ENCODE measurements at regions not wholly inside any gene's neighbourhood (a gene's known extent, or its start where the extent isn't known, plus 50 kb on each side); places are given as distances from the start of the nearest gene placed in this dataset.

GRCh38 chr6:40743690-40744446, 156.7 kb upstream of the LRFN2 start:
- WGBS: 87% methylated on average over 17 of the region's 17 CpGs

GRCh38 chr6:40743226-40743625, 156.1 kb upstream of the LRFN2 start:
- H3K9ac ChIP-seq (ENCODE audit: low read depth, low read length): no peak overlapping the region
- no peaks in the 10 kb centered on the region for H3K36me3 ChIP-seq (ENCODE audit: insufficient read depth, low read length)
- WGBS: 68% methylated on average over 4 of the region's 4 CpGs
- no peaks in the 10 kb centered on the region for H3K27me3 ChIP-seq (ENCODE audit: insufficient read depth, low read length)
- no peak overlapping the region for H3K27ac ChIP-seq (ENCODE audit: low read depth, low read length)
- no peaks in the 10 kb centered on the region for H3K9me3 ChIP-seq (ENCODE audit: insufficient read depth, low read depth, low read length)
- no peak overlapping the region for H3K4me3 ChIP-seq (ENCODE audit: low read length)
- H3K4me1 ChIP-seq (ENCODE audit: insufficient read depth, low read length): no peaks in the 10 kb centered on the region; the same call in 1 of the 2 replicates

More at GRCh38 chr6:40743690-40744446, 156.7 kb upstream of the LRFN2 start:
- no peaks in the 10 kb centered on the region for H3K27me3 ChIP-seq (ENCODE audit: insufficient read depth, low read length)
- no peaks in the 10 kb centered on the region; the same call in 1 of the 2 replicates for H3K4me1 ChIP-seq (ENCODE audit: insufficient read depth, low read length)
- H3K9ac ChIP-seq (ENCODE audit: low read depth, low read length): no peak overlapping the region
- H3K4me3 ChIP-seq (ENCODE audit: low read length): no peak overlapping the region
- no peak overlapping the region for H3K27ac ChIP-seq (ENCODE audit: low read depth, low read length)
- H3K9me3 ChIP-seq (ENCODE audit: insufficient read depth, low read depth, low read length): no peaks in the 10 kb centered on the region
- H3K36me3 ChIP-seq (ENCODE audit: insufficient read depth, low read length): no peaks in the 10 kb centered on the region

- Histone ChIP-seq H3K36me3 (ENCODE audit: insufficient read depth, low read length) (no peaks in the 10 kb centered on the region), H3K4me3 (ENCODE audit: low read length) (no peak overlapping the region), H3K27ac (ENCODE audit: low read depth, low read length) (no peak overlapping the region), H3K9me3 (ENCODE audit: insufficient read depth, low read depth, low read length) (no peaks in the 10 kb centered on the region), H3K9ac (ENCODE audit: low read depth, low read length) (no peak overlapping the region), H3K27me3 (ENCODE audit: insufficient read depth, low read length) (no peaks in the 10 kb centered on the region), H3K4me1 (ENCODE audit: insufficient read depth, low read length) (no peaks in the 10 kb centered on the region; the same call in 1 of the 2 replicates)
- 86% methylated on average over 2 of the region's 3 CpGs for WGBS
Observed at GRCh38 chr6:40740518-40740917, 153.4 kb upstream of the LRFN2 start.

DNA sequence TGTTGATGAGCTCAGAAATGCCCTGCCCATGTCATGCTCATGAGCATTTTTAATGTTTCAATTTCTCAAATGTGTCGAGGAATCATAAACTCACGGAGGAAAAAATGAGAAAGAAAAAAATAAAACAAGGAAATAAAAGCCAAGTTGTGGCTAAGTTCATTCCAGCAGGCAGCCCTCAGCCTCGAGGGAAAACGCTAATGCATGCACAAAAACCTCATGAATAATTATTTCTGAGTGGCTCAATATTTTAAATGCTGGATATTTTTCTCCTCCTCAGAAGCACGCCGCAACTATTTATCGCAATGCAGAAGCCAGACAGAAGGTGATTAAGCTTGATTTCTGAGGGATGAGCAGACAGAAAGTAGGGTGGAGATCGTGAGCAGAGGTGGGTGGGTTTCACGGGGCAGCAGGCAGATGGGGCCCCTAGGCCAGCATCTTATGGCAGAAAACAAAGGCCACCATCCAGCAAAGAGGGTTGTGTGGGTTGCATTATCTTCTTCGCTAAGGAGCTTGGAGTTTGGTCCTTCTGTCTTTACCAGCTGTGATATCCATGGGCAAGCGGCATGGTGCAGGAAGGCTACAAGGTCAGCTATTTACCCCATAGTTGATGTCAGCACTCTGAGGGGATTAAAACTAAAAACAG, 151.5 kb upstream of the LRFN2 start:
- peaks cover 3% of the 10 kb centered on the region; the same call in 1 of the 2 replicates for H3K4me1 ChIP-seq (ENCODE audit: insufficient read depth, low read length)
- 95% methylated on average over 11 of the region's 11 CpGs for WGBS
- H3K36me3 ChIP-seq (ENCODE audit: insufficient read depth, low read length): no peaks in the 10 kb centered on the region
- H3K9me3 ChIP-seq (ENCODE audit: insufficient read depth, low read depth, low read length): no peaks in the 10 kb centered on the region
- no peak overlapping the region for H3K27ac ChIP-seq (ENCODE audit: low read depth, low read length)
- no peak overlapping the region for H3K4me3 ChIP-seq (ENCODE audit: low read length)
- H3K27me3 ChIP-seq (ENCODE audit: insufficient read depth, low read length): no peaks in the 10 kb centered on the region
- no peak overlapping the region for H3K9ac ChIP-seq (ENCODE audit: low read depth, low read length)

DNA sequence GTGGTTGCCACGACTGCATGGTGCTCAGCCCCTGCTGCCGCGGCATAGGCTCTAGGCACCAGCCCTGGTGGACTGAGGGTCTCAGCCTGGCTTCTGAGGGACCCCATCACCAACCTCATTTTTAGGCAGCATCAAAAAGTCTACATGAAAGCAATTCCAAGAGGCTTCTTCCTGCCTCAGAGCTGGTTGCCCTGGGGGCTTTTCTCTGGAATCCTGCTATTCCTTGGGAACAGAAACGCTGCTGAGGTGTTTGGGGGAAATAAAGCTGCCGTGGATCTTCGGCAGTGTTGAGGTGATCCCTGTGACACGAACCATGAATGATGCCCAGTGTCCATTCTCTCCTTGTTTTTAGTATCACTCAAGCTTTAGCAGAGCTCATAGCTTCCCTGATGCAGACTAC, 148.4 kb upstream of the LRFN2 start:
- H3K9ac ChIP-seq (ENCODE audit: low read depth, low read length): no peak overlapping the region
- 75% methylated on average over 7 of the region's 7 CpGs for WGBS
- H3K36me3 ChIP-seq (ENCODE audit: insufficient read depth, low read length): no peaks in the 10 kb centered on the region
- peaks cover 7% of the 10 kb centered on the region for H3K4me1 ChIP-seq (ENCODE audit: insufficient read depth, low read length)
- H3K27me3 ChIP-seq (ENCODE audit: insufficient read depth, low read length): no peaks in the 10 kb centered on the region
- H3K27ac ChIP-seq (ENCODE audit: low read depth, low read length): no peak overlapping the region
- no peak overlapping the region for H3K4me3 ChIP-seq (ENCODE audit: low read length)
- H3K9me3 ChIP-seq (ENCODE audit: insufficient read depth, low read depth, low read length): no peaks in the 10 kb centered on the region

DNA sequence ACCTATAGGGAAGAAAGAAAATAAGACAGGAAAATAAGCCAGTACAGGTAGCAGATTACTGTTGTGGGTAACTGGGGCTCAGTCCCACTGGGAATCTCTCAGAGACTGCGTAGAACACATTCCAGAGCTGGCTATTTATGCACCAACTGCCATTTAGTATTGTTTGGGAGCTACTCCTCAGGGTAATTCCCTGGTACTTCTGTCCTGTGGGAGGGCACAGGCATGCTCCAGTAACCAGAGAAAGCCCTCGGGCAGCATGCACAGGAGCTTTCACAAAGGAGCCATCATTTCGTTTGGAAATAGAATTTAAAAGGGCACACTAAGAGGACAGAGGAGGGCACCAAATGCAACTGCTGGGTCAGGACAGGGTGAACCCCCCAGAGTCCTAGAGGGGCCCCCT, 148.0 kb upstream of the LRFN2 start:
- H3K9ac ChIP-seq (ENCODE audit: low read depth, low read length): no peak overlapping the region
- peaks cover 11% of the 10 kb centered on the region for H3K4me1 ChIP-seq (ENCODE audit: insufficient read depth, low read length)
- H3K27me3 ChIP-seq (ENCODE audit: insufficient read depth, low read length): no peaks in the 10 kb centered on the region
- H3K9me3 ChIP-seq (ENCODE audit: insufficient read depth, low read depth, low read length): no peaks in the 10 kb centered on the region
- no peaks in the 10 kb centered on the region for H3K36me3 ChIP-seq (ENCODE audit: insufficient read depth, low read length)
- 58% methylated on average over 3 of the region's 3 CpGs for WGBS
- H3K4me3 ChIP-seq (ENCODE audit: low read length): no peak overlapping the region
- no peak overlapping the region for H3K27ac ChIP-seq (ENCODE audit: low read depth, low read length)

GRCh38 chr6:40734607-40735006, 147.4 kb upstream of the LRFN2 start:
- Histone ChIP-seq H3K27ac (ENCODE audit: low read depth, low read length) (no peak overlapping the region), H3K9me3 (ENCODE audit: insufficient read depth, low read depth, low read length) (no peaks in the 10 kb centered on the region), H3K36me3 (ENCODE audit: insufficient read depth, low read length) (no peaks in the 10 kb centered on the region), H3K9ac (ENCODE audit: low read depth, low read length) (no peak overlapping the region), H3K4me1 (ENCODE audit: insufficient read depth, low read length) (peaks cover 12% of the 10 kb centered on the region), H3K27me3 (ENCODE audit: insufficient read depth, low read length) (no peaks in the 10 kb centered on the region), H3K4me3 (ENCODE audit: low read length) (no peak overlapping the region)
- 90% methylated on average over 4 of the region's 4 CpGs for WGBS

- Histone ChIP-seq H3K4me1 (ENCODE audit: insufficient read depth, low read length) (peaks cover 12% of the 10 kb centered on the region), H3K27ac (ENCODE audit: low read depth, low read length) (no peak overlapping the region), H3K36me3 (ENCODE audit: insufficient read depth, low read length) (no peaks in the 10 kb centered on the region), H3K9me3 (ENCODE audit: insufficient read depth, low read depth, low read length) (no peaks in the 10 kb centered on the region), H3K9ac (ENCODE audit: low read depth, low read length) (no peak overlapping the region), H3K27me3 (ENCODE audit: insufficient read depth, low read length) (no peaks in the 10 kb centered on the region), H3K4me3 (ENCODE audit: low read length) (no peak overlapping the region)
- WGBS: 85% methylated on average over 4 of the region's 4 CpGs
Observed at GRCh38 chr6:40733770-40734396, 146.7 kb upstream of the LRFN2 start.

DNA sequence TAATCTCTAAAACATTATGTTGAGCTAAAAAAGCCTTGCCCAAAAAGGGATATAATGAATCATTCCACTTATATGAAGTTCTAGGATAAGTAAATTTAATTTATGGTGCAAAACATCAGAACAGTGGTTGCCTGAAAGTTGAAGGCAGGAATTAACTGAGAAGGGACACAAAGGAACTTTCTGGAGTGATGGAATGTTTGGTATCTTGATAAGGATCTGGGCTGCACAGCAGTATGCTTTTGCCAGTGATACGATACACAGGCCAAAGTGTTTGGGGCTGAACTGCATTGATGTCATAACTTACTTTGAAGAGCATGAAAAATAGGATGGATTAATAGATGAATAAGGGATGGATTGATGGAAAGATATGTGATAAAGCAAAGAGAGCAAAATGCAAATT, 146.1 kb upstream of the LRFN2 start:
- Histone ChIP-seq H3K27ac (ENCODE audit: low read depth, low read length) (no peak overlapping the region), H3K9ac (ENCODE audit: low read depth, low read length) (no peak overlapping the region), H3K4me3 (ENCODE audit: low read length) (no peak overlapping the region), H3K36me3 (ENCODE audit: insufficient read depth, low read length) (no peaks in the 10 kb centered on the region), H3K4me1 (ENCODE audit: insufficient read depth, low read length) (peaks cover 12% of the 10 kb centered on the region), H3K9me3 (ENCODE audit: insufficient read depth, low read depth, low read length) (no peaks in the 10 kb centered on the region), H3K27me3 (ENCODE audit: insufficient read depth, low read length) (no peaks in the 10 kb centered on the region)
- 86% methylated on average over 1 of the region's 1 CpG for WGBS

DNA sequence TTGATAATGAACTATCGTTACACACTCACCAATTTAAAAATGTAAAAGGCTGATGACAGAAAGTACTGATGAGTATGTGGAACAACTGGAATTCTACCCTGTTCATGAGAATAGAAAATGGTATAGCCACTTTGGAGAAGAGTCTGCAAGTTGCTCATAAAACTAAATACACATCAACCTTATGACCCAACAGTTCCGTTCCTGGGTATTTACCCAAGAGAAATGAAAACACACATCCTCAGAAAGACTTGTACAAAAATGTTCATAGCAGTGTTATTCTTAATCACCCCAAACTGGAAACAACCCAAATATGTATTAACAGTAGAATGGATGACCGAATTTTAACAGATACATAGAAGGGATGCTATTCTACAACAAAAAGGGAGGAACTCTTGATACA, 145.7 kb upstream of the LRFN2 start:
- no peaks in the 10 kb centered on the region for H3K36me3 ChIP-seq (ENCODE audit: insufficient read depth, low read length)
- H3K9ac ChIP-seq (ENCODE audit: low read depth, low read length): no peak overlapping the region
- 94% methylated on average over 2 of the region's 3 CpGs for WGBS
- H3K27me3 ChIP-seq (ENCODE audit: insufficient read depth, low read length): no peaks in the 10 kb centered on the region
- H3K9me3 ChIP-seq (ENCODE audit: insufficient read depth, low read depth, low read length): no peaks in the 10 kb centered on the region
- peaks cover 12% of the 10 kb centered on the region for H3K4me1 ChIP-seq (ENCODE audit: insufficient read depth, low read length)
- H3K4me3 ChIP-seq (ENCODE audit: low read length): no peak overlapping the region
- H3K27ac ChIP-seq (ENCODE audit: low read depth, low read length): no peak overlapping the region

GRCh38 chr6:40728643-40729042, 141.5 kb upstream of the LRFN2 start:
- H3K36me3 ChIP-seq (ENCODE audit: insufficient read depth, low read length): no peaks in the 10 kb centered on the region
- H3K27me3 ChIP-seq (ENCODE audit: insufficient read depth, low read length): no peaks in the 10 kb centered on the region
- H3K4me3 ChIP-seq (ENCODE audit: low read length): no peak overlapping the region
- no peak overlapping the region for H3K27ac ChIP-seq (ENCODE audit: low read depth, low read length)
- no peaks in the 10 kb centered on the region for H3K9me3 ChIP-seq (ENCODE audit: insufficient read depth, low read depth, low read length)
- WGBS: 86% methylated on average over 2 of the region's 3 CpGs
- H3K9ac ChIP-seq (ENCODE audit: low read depth, low read length): no peak overlapping the region
- peaks cover 16% of the 10 kb centered on the region for H3K4me1 ChIP-seq (ENCODE audit: insufficient read depth, low read length)
